Neuron (in vitro differentiated cells): ENCODE measurements at regions not wholly inside any gene's neighbourhood (a gene's known extent, or its start where the extent isn't known, plus 50 kb on each side); places are given as distances from the start of the nearest gene placed in this dataset.

ENCODE experiments used
- H2AFZ ChIP-seq: one replicate; pipeline ENCODE4 v1.6.1; 2013; ENCODE audit warnings: low read depth, mild to moderate bottlenecking, inconsistent platforms, low read length, moderate library complexity
- H3K27me3 ChIP-seq: one replicate; pipeline ENCODE4 v1.6.1; 2013; ENCODE audit warnings: low read length; ENCODE audit not compliant: insufficient read depth
- H3K36me3 ChIP-seq: one replicate; pipeline ENCODE4 v1.6.1; 2013; ENCODE audit warnings: low read length; ENCODE audit not compliant: insufficient read depth
- H3K4me1 ChIP-seq: one replicate; pipeline ENCODE4 v1.6.1; 2013; ENCODE audit warnings: low read length; ENCODE audit not compliant: insufficient read depth
- H3K4me3 ChIP-seq: 2 replicates; pipeline ENCODE4 v1.5.1; 2013; ENCODE audit warnings: mild to moderate bottlenecking, low read length, moderate library complexity
- H3K9me3 ChIP-seq: one replicate; pipeline ENCODE4 v1.6.1; 2013; ENCODE audit warnings: low read length

DNA sequence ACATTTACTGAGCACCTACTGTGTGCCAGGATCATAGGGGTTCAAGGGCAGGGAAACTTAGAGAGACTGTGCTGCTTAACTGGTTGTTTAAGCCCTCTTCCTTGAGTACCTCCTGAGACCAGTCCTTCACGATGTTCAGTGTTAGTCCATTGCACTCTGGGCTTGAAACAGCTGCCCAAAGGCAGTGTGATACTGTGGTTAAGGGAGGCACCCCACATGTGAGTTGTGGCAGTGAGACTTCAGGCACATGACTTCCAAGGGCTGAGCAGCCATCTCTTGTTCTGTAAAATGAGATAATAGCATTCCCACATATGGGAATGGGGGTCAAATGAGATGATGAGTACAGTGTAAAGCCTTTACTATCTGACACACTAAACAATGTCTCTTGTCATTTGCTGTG lies 75.1 kb downstream of the LINGO1 start:
- Histone ChIP-seq H3K4me3 (no peak overlapping the region), H2AFZ (no peak overlapping the region), H3K4me1 (peaks cover 32% of the 10 kb centered on the region), H3K27me3 (no peaks in the 10 kb centered on the region), H3K36me3 (no peaks in the 10 kb centered on the region), H3K9me3 (no peaks in the 10 kb centered on the region)

DNA sequence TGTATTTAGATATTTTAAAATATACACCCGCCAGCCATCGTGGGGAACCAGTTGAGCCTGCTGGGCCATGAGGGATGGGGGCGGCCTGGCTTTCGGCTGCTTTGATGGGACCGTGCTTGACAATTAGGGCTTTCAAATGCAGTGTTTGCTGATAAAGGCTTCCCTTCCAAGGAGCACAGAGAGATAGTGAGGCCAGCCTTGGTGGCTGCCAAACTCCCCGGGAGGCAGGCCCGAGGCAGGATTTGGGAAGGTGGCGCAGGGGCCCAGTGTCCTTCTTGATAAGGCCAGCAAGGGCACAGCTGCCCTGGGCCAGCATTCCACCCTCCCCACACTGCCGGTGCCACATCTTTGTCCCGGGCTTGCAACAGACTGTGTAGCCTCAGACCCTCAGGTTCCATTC lies 75.6 kb downstream of the LINGO1 start:
- no peaks in the 10 kb centered on the region for H3K36me3 ChIP-seq
- peaks cover 32% of the 10 kb centered on the region for H3K4me1 ChIP-seq
- H3K9me3 ChIP-seq: no peaks in the 10 kb centered on the region
- H3K4me3 ChIP-seq: no peak overlapping the region
- H2AFZ ChIP-seq: no peak overlapping the region
- no peaks in the 10 kb centered on the region for H3K27me3 ChIP-seq

DNA sequence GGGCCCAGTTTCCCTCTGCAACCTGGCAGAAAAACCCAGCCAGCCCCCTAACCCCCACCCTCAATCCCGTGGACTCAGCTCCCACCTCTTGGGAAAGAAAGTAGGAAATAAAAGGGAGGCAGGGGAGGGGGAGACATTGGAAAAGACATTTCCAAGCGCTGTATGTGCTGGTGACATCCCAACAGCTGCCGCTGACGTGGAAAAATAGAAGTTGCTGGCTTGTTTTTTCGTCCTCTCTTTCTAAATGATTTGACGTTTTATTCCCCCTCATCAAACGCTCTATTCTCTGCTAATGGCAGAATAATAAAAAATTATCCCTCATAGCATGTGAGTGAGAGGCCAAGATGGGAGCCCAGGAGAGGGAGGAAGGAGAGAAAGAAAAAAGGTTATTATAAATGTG lies 76.1 kb downstream of the LINGO1 start:
- no peak overlapping the region for H3K4me3 ChIP-seq
- H3K9me3 ChIP-seq: no peaks in the 10 kb centered on the region
- no peaks in the 10 kb centered on the region for H3K36me3 ChIP-seq
- H3K4me1 ChIP-seq: peaks cover 32% of the 10 kb centered on the region
- no peak overlapping the region for H2AFZ ChIP-seq
- no peaks in the 10 kb centered on the region for H3K27me3 ChIP-seq

DNA sequence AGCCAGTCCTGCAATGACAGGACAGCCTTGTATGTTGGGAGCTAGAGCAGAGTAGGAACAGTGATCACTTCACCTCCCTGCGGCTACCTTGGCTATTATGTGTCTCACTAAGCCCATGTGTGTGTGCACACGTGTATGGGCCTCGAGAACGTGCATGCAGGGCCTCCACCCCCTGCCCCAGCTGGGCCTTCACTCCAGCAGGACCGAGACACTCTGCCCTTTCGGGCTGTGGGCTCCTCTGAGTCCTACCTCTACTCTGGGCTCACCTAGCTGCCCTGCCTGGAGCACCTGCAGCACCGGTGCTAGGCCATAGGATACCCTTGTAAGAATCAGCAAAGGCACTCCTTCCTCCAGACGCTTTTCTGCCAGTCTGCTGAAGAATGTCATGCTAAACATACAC lies 77.5 kb downstream of the LINGO1 start:
- no peaks in the 10 kb centered on the region for H3K27me3 ChIP-seq
- no peak overlapping the region for H2AFZ ChIP-seq
- H3K9me3 ChIP-seq: no peaks in the 10 kb centered on the region
- H3K36me3 ChIP-seq: no peaks in the 10 kb centered on the region
- peaks cover 32% of the 10 kb centered on the region for H3K4me1 ChIP-seq
- no peak overlapping the region for H3K4me3 ChIP-seq

DNA sequence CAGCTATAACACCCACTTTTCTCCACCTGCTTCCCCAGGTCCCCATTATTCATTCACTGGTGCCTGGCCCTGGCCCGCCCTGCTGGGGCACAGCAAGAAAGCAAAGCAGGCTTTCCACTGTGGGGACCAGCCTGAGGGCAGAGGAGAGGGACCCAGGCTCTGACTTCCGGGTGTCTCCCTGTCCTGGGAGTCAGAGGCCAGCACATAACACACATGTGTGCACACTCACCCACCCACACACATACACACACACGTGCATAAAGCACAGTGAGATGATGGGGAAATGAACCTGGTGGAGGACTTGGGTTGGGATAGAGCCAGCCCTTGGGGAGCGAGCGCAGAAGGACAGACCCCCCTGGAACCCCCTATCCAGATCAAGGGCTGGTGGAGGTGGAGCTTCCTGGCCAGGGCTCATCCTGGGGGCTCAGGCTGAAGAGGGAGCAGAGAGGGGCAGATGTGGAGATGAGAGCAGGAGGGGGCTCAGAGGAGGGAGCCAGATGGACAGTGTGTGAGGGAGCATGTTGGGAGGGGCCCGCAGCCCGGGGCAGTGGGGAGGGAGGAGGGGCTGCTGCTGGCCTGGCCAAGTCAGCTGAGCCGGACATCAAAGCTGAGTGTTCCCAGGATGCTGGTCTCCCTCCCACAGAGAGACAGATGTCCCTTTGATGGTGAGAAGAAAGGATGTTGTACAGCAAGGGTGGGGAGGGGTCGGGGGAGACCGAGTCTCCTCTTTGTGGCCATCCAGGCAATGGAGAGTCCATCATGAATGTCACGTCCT lies 78.2 kb downstream of the LINGO1 start:
- no peaks in the 10 kb centered on the region for H3K9me3 ChIP-seq
- H3K4me3 ChIP-seq: no peak overlapping the region
- H3K36me3 ChIP-seq: no peaks in the 10 kb centered on the region
- no peak overlapping the region for H2AFZ ChIP-seq
- H3K4me1 ChIP-seq: peaks cover 32% of the 10 kb centered on the region
- H3K27me3 ChIP-seq: no peaks in the 10 kb centered on the region

DNA sequence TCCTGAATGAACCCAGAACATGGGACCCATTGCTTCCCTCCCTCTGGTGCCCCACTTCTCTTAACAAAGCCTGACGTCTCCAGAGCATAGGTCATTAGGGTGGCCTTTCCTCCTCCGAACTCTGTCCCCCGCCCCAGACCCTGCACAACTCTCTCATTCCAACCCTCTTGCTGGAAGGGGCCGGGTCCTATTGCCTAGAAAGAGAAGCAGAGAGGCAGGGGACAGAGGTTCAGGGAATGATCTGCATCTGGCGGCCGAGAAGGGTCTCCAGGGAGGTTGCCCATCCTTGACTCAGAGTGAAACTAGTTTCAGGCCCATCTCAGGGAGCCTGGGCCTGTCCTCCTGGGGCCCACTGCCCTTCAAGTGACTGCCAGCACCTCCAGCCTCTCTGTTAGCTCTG lies 79.0 kb downstream of the LINGO1 start:
- Histone ChIP-seq H3K36me3 (no peaks in the 10 kb centered on the region), H2AFZ (no peak overlapping the region), H3K4me3 (no peak overlapping the region), H3K4me1 (peaks cover 32% of the 10 kb centered on the region), H3K9me3 (no peaks in the 10 kb centered on the region), H3K27me3 (no peaks in the 10 kb centered on the region)

DNA sequence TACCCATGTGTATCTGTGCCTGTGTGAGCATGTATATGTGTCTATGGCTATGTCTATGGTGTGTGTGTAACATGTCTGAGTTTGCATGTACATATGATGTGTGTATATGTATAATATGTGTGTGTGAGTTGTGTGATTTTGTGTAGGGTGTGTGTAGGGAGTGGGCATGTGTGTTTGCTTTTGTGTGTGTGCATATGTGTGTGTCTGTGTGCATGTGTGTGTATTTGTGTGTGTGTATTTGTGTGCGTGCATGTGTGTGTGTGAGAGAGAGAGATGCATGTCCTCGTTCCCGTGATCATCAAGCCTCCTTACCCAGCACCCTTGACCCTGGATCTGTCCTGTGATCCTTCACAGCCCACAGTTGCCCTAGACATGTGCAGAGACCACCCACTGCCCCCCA lies 79.5 kb downstream of the LINGO1 start:
- H3K9me3 ChIP-seq: no peaks in the 10 kb centered on the region
- H3K4me3 ChIP-seq: no peak overlapping the region
- no peaks in the 10 kb centered on the region for H3K36me3 ChIP-seq
- H3K4me1 ChIP-seq: peaks cover 35% of the 10 kb centered on the region
- no peaks in the 10 kb centered on the region for H3K27me3 ChIP-seq
- H2AFZ ChIP-seq: no peak overlapping the region

DNA sequence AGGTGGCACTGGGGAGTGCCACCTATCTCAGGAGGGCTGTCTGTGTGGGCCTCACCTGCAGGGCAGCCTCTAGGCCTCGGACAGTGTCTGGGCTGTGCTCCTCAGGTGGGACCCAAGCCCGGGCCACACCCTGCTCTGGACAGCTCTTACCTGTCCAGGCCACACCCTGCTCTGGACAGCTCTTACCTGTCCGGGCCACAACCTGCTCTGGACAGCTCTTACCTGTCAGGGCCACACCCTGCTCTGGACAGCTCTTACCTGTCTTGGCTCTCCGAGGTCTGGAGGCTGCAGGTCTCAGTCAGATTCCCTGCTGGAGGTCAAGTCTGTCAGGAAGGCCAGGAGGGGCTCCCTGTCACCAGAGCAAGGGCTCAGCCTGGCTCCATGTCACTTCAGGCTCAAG lies 80.6 kb downstream of the LINGO1 start:
- H2AFZ ChIP-seq: no peak overlapping the region
- no peaks in the 10 kb centered on the region for H3K36me3 ChIP-seq
- peaks cover 4% of the 10 kb centered on the region for H3K9me3 ChIP-seq
- H3K4me3 ChIP-seq: no peak overlapping the region
- no peaks in the 10 kb centered on the region for H3K27me3 ChIP-seq
- H3K4me1 ChIP-seq: peaks cover 33% of the 10 kb centered on the region

DNA sequence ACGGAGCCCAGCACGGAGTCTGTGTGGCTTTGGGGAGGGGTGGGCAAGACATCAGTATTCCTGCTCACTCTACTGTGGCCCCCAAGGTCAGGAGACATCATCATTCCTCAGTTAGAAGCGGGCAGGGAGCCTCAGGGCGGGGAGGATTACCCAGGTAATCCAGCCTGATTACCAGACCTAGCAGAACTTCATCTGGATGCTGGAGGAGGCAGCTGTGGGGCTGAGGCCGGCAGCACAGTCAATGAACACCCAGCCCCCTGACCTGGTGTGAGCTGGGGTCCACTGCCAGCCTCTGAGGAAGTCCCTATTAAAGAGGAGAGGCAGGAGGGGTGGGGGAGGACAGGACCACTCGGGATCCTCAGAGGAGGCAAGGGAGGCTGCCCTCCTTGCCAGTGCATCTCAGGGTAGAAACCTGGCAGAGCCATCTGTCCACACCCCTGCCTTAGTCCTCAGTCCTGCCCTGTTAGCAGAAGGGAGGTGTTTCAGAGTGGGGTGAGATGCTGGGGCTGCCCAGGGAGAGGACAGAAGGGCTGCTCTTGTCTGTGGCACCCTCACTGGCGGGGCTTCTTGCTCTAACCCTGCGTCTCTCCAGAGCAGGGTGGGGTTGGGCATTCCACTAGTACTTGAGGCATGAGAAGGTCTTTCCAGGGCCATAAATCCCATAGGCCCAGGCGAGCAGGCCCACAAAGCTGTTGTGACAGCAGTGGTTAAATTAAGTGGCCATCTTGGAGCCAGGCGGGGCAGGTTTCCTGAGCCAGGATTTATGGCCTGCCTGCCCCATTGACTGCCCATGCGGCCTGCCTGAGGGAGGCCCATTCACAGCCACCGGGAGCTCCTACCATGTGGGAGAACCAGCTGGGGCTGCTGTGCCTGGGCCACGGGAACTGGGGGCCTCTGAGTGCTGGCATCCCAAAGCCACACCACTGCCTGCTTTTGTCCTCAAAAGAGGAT lies 82.1 kb downstream of the LINGO1 start:
- H3K27me3 ChIP-seq: no peaks in the 10 kb centered on the region
- peaks cover 26% of the 10 kb centered on the region for H3K4me1 ChIP-seq
- H3K9me3 ChIP-seq: peaks cover 4% of the 10 kb centered on the region
- no peak overlapping the region for H2AFZ ChIP-seq
- H3K4me3 ChIP-seq: no peak overlapping the region
- no peaks in the 10 kb centered on the region for H3K36me3 ChIP-seq

DNA sequence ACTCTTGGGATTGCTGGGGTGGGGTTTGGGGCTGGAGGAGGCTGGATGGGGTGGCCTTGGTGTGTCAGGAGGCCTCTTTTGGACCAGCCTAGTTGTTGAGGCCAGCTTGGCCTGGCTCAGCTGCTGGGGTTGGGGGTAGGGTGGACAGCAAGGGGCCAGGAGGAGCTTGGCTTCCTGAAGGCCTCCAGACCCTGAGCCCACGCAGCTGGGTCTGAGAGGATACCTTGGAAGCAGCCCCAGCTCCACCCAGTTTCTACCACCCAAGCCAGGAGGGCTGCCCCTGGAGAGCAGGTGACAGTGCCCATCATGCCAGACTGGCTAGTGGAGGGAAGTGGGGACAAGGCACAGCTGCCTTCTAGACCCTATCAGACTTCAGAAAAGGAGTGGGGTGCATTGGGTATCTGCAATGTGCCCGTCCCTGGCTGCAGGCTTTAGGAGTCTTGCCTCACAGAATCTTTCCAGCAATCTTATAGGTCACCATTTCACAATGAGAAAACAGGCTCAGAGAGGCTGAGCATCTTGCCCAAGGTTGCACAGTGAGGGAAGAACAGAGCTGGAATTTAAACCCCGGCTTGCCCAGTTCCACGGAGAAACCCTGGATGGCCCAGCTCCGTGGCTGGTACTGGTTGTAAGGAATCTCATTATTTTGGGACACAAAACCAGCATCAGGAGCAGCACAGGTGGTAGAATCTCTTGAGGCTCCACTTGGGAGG lies 83.0 kb downstream of the LINGO1 start:
- Histone ChIP-seq H3K9me3 (peaks cover 4% of the 10 kb centered on the region), H3K4me3 (no peak overlapping the region), H3K36me3 (no peaks in the 10 kb centered on the region), H2AFZ (no peak overlapping the region), H3K27me3 (no peaks in the 10 kb centered on the region), H3K4me1 (peaks cover 18% of the 10 kb centered on the region)

DNA sequence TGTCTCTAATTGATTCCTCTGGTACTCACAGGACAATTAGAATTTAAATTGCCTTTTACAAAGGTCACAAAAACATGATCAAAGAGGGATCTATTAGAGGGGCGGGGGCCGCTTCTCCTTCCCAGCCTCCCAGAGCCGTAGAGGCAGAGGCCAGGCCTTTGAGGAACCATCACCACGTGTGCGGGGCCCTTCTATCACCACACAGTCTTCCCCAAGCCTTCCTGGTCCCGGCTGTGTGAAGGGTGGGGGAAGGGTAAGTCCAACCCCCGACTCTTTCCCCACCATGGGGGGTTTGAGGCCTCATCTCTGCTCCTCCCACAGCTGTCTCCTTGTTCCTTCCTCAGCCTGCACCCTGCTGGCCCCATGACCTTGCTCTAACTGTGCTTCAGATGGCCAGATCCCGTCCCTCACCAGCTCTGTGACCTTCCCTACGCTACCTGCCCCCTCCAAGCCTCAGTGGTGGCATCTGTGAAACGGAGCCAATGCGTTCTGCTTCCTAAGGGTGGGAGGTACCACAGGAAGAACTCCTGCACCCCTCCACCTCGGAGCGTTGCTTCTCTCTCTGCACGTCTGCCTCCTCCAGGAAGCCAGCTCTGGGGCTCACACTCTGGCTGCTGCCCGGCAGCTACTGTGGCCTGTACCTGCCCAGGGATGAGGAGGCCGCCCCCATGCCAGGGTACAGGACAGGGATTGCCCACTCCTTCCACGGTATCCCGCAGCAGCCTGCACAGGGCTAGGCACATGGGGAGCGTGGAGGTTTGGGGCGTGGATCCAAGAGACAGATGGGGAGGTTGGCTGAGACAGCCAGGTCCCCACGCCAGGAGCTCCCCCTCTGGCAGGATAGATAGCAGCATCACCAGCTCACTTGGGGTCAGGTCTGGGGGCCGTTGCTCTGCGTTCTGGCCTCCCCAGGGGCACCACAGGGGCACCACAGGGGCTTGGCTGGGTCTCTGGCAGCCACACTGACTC lies 83.8 kb downstream of the LINGO1 start:
- no peaks in the 10 kb centered on the region for H3K36me3 ChIP-seq
- H3K27me3 ChIP-seq: no peaks in the 10 kb centered on the region
- peaks cover 4% of the 10 kb centered on the region for H3K9me3 ChIP-seq
- H3K4me3 ChIP-seq: no peak overlapping the region
- H3K4me1 ChIP-seq: peaks cover 9% of the 10 kb centered on the region
- no peak overlapping the region for H2AFZ ChIP-seq
